ENCODE measurements at regions not wholly inside any gene's neighbourhood (a gene's known extent, or its start where the extent isn't known, plus 50 kb on each side); places are given as distances from the start of the nearest gene placed in this dataset.
A peak's percentile ranks its signal among the peaks of the same experiment; 100 is the strongest.

- TF ChIP-seq CTCF (IDR thresholded peaks at IDR 0.05) (no peak), ZFX (IDR thresholded peaks at IDR 0.05; ENCODE audit: borderline replicate concordance) (no peak)
- H3K27ac ChIP-seq: peak overlapping the region; percentile 56
Measured at GRCh38 chr14:36227344-36227743, 50.8 kb upstream of the PTCSC3 start.
